GM23248 (cell line): ENCODE measurements at regions not wholly inside any gene's neighbourhood (a gene's known extent, or its start where the extent isn't known, plus 50 kb on each side); places are given as distances from the start of the nearest gene placed in this dataset.

Experiments
- EZH2 ChIP-seq: fragments of 200-600 bp; sonication (generic); IDR thresholded peaks from 2 replicates; pipeline ENCODE4 v1.6.1; 2018; ENCODE audit warnings: antibody characterized with exemption, mild to moderate bottlenecking; ENCODE audit not compliant: insufficient read depth, poor library complexity, severe bottlenecking
- EZH2phosphoT487 ChIP-seq: fragments of 200-600 bp; sonication (generic); IDR thresholded peaks from 2 replicates; pipeline ENCODE4 v1.6.1; 2018; ENCODE audit warnings: antibody characterized with exemption, moderate library complexity, mild to moderate bottlenecking, low read depth; ENCODE audit not compliant: insufficient read depth

DNA sequence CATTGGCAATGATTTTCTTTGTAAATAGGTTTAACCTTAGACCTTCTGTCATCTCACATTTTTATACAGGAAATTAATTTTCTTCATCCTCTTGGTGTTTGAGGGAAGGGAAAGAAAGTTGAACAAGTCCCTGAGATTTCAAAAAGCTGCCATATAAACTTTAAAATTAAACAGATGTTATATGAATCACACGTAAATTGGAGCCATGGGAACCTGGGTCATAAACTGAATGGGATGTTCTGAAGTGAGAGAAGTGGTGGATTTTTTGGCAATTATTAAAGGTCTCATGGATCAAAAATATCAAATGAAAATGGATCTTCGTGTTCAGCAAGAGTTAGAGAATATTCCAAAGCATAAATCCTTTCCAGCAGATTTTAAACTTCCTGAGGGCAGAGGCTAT lies 242.2 kb downstream of the DMRT2 start:
- TF ChIP-seq EZH2, result no peak
- no peak for TF ChIP-seq EZH2phosphoT487
